Motor neuron (in vitro differentiated cells): ENCODE measurements at regions not wholly inside any gene's neighbourhood (a gene's known extent, or its start where the extent isn't known, plus 50 kb on each side); places are given as distances from the start of the nearest gene placed in this dataset.
A peak's percentile ranks its signal among the peaks of the same experiment; 100 is the strongest.

Source experiments
- ATAC-seq, 8 experiments: fragments of 200-7000 bp; cut with Tn5 transposase; replicated peaks in 6 of 8; 2 replicates each; pipeline ENCODE4 v1.8.0; 2021; ENCODE audit warnings: mild to moderate bottlenecking in 8 of 8, moderate library complexity in 8 of 8
- H3K27ac ChIP-seq, 2 donors: fragments of 250-450 bp; sonication (Bioruptor Pico); 2 replicates each; pipeline ENCODE4 v1.9.0; 2021; ENCODE audit warnings: antibody characterized with exemption in 2 of 2, mild to moderate bottlenecking in 2 of 2, moderate library complexity in 1 of 2
- H3K4me1 ChIP-seq, 2 donors: fragments of 250-450 bp; sonication (Bioruptor Pico); replicated peaks in 1 of 2; 2 replicates each; pipeline ENCODE4 v1.6.1; 2021; ENCODE audit warnings: antibody characterized with exemption in 2 of 2, mild to moderate bottlenecking in 2 of 2, moderate library complexity in 1 of 2
- H3K4me3 ChIP-seq, 5 donors: fragments of 250-450 bp; sonication (Bioruptor Pico); 2 replicates each; pipeline ENCODE4 v1.9.0; 2021; ENCODE audit warnings: antibody characterized with exemption in 5 of 5, mild to moderate bottlenecking in 5 of 5, moderate library complexity in 4 of 5
- WGBS, 10 experiments: fragments of 450-650 bp; shearing (Covaris generic); methylation state at CpG; one replicate each; pipeline ENCODE4 v1.0.0; 2022; 5-methylcytosine and 5-hydroxymethylcytosine counted together
- in situ Hi-C, 9 experiments: fragments of 400-800 bp; cut with MboI; loops; one replicate each; pipeline ENCODE4 v1.15.0; 2021; ENCODE audit warnings: low sequenced_read_pairs in 9 of 9, low pct_unique_long_range_greater_than_20kb in 2 of 9; ENCODE audit not compliant: unreplicated experiment in 9 of 9

- WGBS, 10 experiments: 44% methylated on average over 4 of the region's 7 CpGs; no CpG with 5 or more reads in 9 of the 10 experiments
- peak in 4 of 8 experiments; percentile 46 to 94 (median 65) for ATAC-seq
- Histone ChIP-seq H3K4me3 (no peak overlapping the region), H3K27ac (no peak overlapping the region), H3K4me1 (no peaks in the 10 kb centered on the region)
- in situ Hi-C loops: no loop called here
Observed at GRCh38 chr20:23187751-23188150, 101.6 kb upstream of the CD93 start.

- no peak overlapping the region for H3K27ac ChIP-seq
- no peaks in the 10 kb centered on the region for H3K4me1 ChIP-seq
- peak in 2 of 8 experiments; percentile 19 to 46 for ATAC-seq
- no peak overlapping the region for H3K4me3 ChIP-seq
- in situ Hi-C loops: no loop called here
- WGBS, 10 experiments: 42 to 80% (median 65%) methylated on average over 1 to 4 of the region's 5 CpGs; no CpG with 5 or more reads in 6 of the 10 experiments
Observed at GRCh38 chr20:23186808-23187207, 100.7 kb upstream of the CD93 start.

- Histone ChIP-seq H3K4me1 (no peaks in the 10 kb centered on the region), H3K27ac (no peak overlapping the region), H3K4me3 (no peak overlapping the region)
- WGBS, 10 experiments: 40 to 84% (median 60%) methylated on average over 1 to 4 of the region's 9 CpGs; no CpG with 5 or more reads in 3 of the 10 experiments
- no peak for ATAC-seq
- in situ Hi-C loops: no loop called here
Observed at GRCh38 chr20:23180451-23180921, 94.4 kb upstream of the CD93 start.

- in situ Hi-C loops: no loop called here
- WGBS, 10 experiments: no CpG with 5 or more reads among the region's 1 CpG
- no peaks in the 10 kb centered on the region for H3K4me1 ChIP-seq
- no peak for ATAC-seq
- H3K27ac ChIP-seq: no peak overlapping the region
- no peak overlapping the region for H3K4me3 ChIP-seq
Observed at GRCh38 chr20:23179766-23180403, 93.8 kb upstream of the CD93 start.

- H3K27ac ChIP-seq: no peak overlapping the region
- WGBS, 10 experiments: 0 to 80% (median 33%) methylated on average over 1 to 3 of the region's 3 CpGs; no CpG with 5 or more reads in 3 of the 10 experiments
- no peak overlapping the region for H3K4me3 ChIP-seq
- peak in 1 of 8 experiments; percentile 45 for ATAC-seq
- in situ Hi-C loops: no loop called here
- H3K4me1 ChIP-seq: no peaks in the 10 kb centered on the region
Observed at GRCh38 chr20:23178806-23179205, 92.7 kb upstream of the CD93 start.

GRCh38 chr20:23174821-23175220, 88.7 kb upstream of the CD93 start:
- in situ Hi-C loops: no loop called here
- 75 to 100% (median 92%) methylated on average over 1 to 3 of the region's 3 CpGs for WGBS, 10 experiments
- H3K4me3 ChIP-seq: no peak overlapping the region
- H3K27ac ChIP-seq: no peak overlapping the region
- no peaks in the 10 kb centered on the region for H3K4me1 ChIP-seq
- ATAC-seq: no peak

- Histone ChIP-seq H3K4me3 (no peak overlapping the region), H3K27ac (no peak overlapping the region), H3K4me1 (no peaks in the 10 kb centered on the region)
- 52 to 100% (median 87%) methylated on average over 1 to 4 of the region's 4 CpGs; no CpG with 5 or more reads in 2 of the 10 experiments for WGBS, 10 experiments
- in situ Hi-C loops: no loop called here
- no peak for ATAC-seq
Observed at GRCh38 chr20:23167431-23167830, 81.3 kb upstream of the CD93 start.

- WGBS, 10 experiments: 40 to 91% (median 82%) methylated on average over 1 to 4 of the region's 7 CpGs; no CpG with 5 or more reads in 6 of the 10 experiments
- no peak for ATAC-seq
- H3K4me3 ChIP-seq: no peak overlapping the region
- in situ Hi-C loops: no loop called here
- H3K4me1 ChIP-seq: no peaks in the 10 kb centered on the region
- H3K27ac ChIP-seq: no peak overlapping the region
Observed at GRCh38 chr20:23166563-23166962, 80.4 kb upstream of the CD93 start.

GRCh38 chr20:23165964-23166363, 79.8 kb upstream of the CD93 start:
- H3K4me3 ChIP-seq: no peak overlapping the region
- in situ Hi-C loops: no loop called here
- no peaks in the 10 kb centered on the region for H3K4me1 ChIP-seq
- no peak overlapping the region for H3K27ac ChIP-seq
- WGBS, 10 experiments: 93 to 100% (median 97%) methylated on average over 1 to 6 of the region's 7 CpGs; no CpG with 5 or more reads in 4 of the 10 experiments
- ATAC-seq: no peak

- peak in 3 of 8 experiments; percentile 43 to 57 (median 44) for ATAC-seq
- no peak overlapping the region for H3K4me3 ChIP-seq
- no peak overlapping the region for H3K27ac ChIP-seq
- WGBS, 10 experiments: 40 to 90% (median 72%) methylated on average over 1 to 9 of the region's 12 CpGs; no CpG with 5 or more reads in 4 of the 10 experiments
- H3K4me1 ChIP-seq: no peaks in the 10 kb centered on the region
- in situ Hi-C loops: no loop called here
Observed at GRCh38 chr20:23165307-23165750, 79.2 kb upstream of the CD93 start.

- in situ Hi-C loops: no loop called here
- peak in 3 of 8 experiments; percentile 15 to 26 (median 25) for ATAC-seq
Observed at GRCh38 chr20:23164176-23164601, 78.1 kb upstream of the CD93 start.

GRCh38 chr20:23163562-23163961, 77.4 kb upstream of the CD93 start:
- WGBS, 10 experiments: 80 to 100% (median 90%) methylated on average over 1 to 5 of the region's 6 CpGs; no CpG with 5 or more reads in 3 of the 10 experiments
- H3K4me1 ChIP-seq: peaks cover 0 to 6% of the 10 kb centered on the region in 2 donors
- ATAC-seq: no peak
- in situ Hi-C loops: no loop called here
- no peak overlapping the region for H3K4me3 ChIP-seq
- no peak overlapping the region for H3K27ac ChIP-seq

More at GRCh38 chr20:23164176-23164601, 78.1 kb upstream of the CD93 start:
- 17 to 94% (median 79%) methylated on average over 1 to 8 of the region's 13 CpGs; no CpG with 5 or more reads in 5 of the 10 experiments for WGBS, 10 experiments
- H3K27ac ChIP-seq: no peak overlapping the region
- H3K4me1 ChIP-seq: peaks cover 0 to 6% of the 10 kb centered on the region in 2 donors
- H3K4me3 ChIP-seq: no peak overlapping the region

GRCh38 chr20:23162887-23163286, 76.8 kb upstream of the CD93 start:
- 92% methylated on average over 2 of the region's 5 CpGs; no CpG with 5 or more reads in 9 of the 10 experiments for WGBS, 10 experiments
- in situ Hi-C loops: no loop called here
- ATAC-seq: no peak
- Histone ChIP-seq H3K27ac (no peak overlapping the region), H3K4me3 (no peak overlapping the region), H3K4me1 (peaks cover 0 to 6% of the 10 kb centered on the region in 2 donors)
